Stimulated activated CD8-positive, alpha-beta memory T cell treated with anti-CD3 and anti-CD28 coated beads, Interleukin-2, amount 100 ng/mL, for 48 hours (primary cell): ENCODE measurements at regions not wholly inside any gene's neighbourhood (a gene's known extent, or its start where the extent isn't known, plus 50 kb on each side); places are given as distances from the start of the nearest gene placed in this dataset.

Experiments
- DNase-seq, 2 donors: peaks; one replicate each; pipeline ENCODE4 v3.0.0-alpha.2; 2020; ENCODE audit warnings: low read depth in 2 of 2

- DNase-seq: no peak
Observed at GRCh38 chr6:1037430-1038202, 274.3 kb upstream of the FOXQ1 start.

DNA sequence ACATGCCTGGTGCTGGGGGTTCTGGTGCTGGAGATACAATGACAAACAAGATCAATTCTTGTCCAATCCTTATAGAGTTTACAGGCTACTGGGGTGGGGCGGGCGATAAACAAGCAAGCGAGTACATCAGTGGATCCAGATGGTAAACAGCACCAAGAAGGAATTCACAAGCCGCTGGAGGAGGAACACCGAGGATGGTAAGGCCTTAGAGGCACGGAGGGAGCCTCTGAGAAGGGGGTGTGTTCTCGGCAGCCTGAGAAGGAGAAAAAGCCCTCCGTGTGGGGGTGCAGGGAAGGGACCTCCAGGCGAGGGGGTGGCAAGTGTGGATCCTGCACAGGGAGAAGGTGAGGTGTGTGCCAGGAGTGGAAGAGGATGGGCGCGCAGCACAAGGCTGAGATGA, 276.5 kb upstream of the FOXQ1 start:
- no peak for DNase-seq

- DNase-seq: no peak
Observed at GRCh38 chr6:1031720-1032119, 280.2 kb upstream of the FOXQ1 start.

DNA sequence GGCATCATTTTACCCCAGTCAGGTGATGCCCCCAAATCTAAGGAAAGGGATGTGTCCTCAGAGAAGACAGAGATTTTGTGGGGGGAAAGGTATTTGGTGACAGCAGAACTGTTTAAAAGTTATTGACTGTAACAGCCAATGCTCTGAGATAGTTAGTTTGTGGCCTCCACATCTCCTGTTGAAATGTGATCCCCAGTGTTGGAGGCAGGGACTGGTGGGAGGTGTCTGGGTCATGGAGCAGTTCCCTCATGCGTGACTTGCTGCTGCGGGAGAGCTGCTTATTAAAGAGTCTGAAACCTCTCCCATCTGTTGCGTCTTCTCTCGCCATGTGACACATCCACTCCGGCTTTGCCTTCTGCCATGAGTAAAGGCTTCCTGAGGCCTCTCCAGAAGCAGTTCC, 282.8 kb upstream of the FOXQ1 start:
- DNase-seq: no peak

GRCh38 chr6:1028723-1029122, 283.2 kb upstream of the FOXQ1 start:
- no peak for DNase-seq

DNA sequence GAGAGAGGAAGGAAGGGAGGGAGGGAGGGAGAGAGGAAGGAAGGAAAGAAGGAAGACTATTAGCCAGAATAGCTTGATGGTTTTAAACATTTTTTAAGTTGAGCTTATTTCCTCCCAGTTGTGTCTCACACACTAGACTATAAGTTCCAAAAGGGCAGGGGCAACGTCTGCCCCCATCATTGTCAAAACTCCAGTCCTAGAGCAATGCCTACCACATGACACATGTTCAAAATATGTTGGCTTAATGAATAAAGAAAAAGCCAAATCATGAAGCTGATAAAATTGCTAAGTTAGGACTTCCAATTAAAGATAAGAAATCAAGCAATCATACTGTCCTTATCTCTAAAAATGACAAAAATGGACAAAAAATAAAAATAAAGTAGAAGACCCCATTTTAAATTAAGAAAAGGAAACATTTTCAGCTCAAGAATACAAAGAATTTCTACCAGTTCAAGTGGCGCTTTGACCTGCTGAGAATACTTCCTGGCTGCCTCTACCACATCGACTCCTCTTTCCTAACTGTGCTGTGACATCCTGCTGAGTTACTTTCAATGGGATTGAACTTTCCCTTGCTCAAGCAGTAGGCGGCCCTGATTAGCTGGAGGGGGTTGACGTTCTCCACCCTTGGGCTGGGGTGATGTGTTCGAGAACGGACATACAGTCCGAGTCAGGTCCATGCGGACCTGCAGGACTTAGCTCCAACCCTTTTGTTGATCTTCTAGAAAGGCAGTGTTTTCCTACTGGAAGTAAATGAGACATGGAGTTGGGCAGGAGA, 283.9 kb upstream of the FOXQ1 start:
- no peak for DNase-seq

GRCh38 chr6:1027109-1027794, 284.6 kb upstream of the FOXQ1 start:
- DNase-seq: no peak

- no peak for DNase-seq
Observed at GRCh38 chr6:1025821-1026220, 286.1 kb upstream of the FOXQ1 start.

DNA sequence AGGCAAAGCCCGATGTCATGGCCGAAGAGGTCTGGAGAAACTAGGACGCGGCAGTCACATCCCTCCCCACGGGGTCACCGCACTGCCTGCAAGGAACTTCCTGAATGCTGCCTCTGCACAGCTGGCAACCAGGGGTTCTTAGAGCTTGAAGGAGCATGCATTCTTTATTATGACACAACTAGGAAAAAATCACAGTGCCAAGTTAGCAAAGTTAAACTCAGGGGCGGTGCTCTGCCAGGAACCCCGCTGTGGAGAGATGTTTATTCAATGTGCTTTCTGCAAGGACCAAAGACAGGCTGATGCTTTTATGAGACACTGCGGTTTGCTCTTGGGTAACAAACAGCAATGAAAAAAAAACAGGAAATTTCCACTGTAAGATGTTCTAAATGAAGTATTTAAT, 287.3 kb upstream of the FOXQ1 start:
- DNase-seq: no peak

- no peak for DNase-seq
Observed at GRCh38 chr6:1024161-1024560, 287.7 kb upstream of the FOXQ1 start.

GRCh38 chr6:1023229-1023628, 288.7 kb upstream of the FOXQ1 start:
- DNase-seq: no peak

DNA sequence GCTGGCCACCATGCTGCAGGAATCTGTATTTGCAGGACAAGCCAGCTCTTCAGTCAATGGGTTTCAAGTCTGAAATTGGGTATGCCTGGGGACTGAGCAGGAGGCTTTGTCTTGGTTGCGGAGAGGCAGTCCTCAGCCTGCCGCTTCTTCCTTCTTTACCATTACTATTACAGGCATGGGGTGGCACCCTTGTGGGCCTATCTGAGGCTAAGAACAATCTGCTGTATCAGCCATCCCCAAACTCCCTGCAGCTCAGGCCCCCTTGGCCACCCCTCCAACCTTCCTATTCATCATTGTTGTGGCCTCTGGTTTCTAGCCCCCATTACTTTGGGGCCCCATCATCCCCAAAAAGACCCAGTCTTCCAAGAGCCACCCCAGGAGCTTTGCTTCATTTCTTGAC, 289.2 kb upstream of the FOXQ1 start:
- no peak for DNase-seq

DNA sequence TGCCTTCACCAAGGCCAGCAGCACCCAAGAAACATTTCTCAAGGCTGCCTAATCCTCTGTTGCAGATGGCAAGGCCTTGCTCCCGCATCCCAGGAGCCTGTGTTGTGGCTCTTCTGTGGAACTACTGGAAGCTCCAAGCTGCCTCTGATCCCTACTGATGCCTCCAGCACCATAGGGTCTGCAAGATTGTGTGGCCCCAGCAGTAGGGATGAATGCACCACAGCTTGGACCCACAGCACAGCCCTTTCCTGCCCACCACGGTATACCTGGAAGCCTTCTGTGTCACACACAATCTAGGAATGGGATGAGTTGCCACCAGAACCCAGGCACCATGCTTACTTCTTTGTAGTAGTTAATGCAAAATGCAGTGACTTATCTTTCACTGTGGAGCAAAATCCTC, 291.1 kb upstream of the FOXQ1 start:
- no peak for DNase-seq

- no peak for DNase-seq
Observed at GRCh38 chr6:1020133-1020532, 291.8 kb upstream of the FOXQ1 start.

DNA sequence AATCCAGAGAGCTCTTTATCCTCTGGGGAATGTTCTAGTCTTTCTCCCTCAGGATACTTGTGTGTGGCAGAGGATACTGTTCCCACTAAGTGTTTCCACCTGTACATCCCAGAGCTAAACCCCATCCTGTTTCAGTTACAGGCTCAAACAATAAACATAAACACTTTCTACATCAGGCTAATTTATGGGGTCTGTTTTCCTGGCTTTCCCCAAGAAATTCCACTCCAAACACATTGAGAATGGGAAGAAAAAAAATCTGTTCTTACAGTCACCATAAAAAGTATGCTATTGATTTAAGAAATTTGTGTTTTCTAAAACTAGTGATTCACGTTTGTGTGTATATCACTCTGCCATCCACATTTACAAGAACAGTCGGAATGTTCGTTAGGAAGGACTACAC, 293.9 kb upstream of the FOXQ1 start:
- no peak for DNase-seq

- no peak for DNase-seq
Observed at GRCh38 chr6:1016329-1017302, 295.3 kb upstream of the FOXQ1 start.

GRCh38 chr6:1015825-1016224, 296.1 kb upstream of the FOXQ1 start:
- DNase-seq: no peak

DNA sequence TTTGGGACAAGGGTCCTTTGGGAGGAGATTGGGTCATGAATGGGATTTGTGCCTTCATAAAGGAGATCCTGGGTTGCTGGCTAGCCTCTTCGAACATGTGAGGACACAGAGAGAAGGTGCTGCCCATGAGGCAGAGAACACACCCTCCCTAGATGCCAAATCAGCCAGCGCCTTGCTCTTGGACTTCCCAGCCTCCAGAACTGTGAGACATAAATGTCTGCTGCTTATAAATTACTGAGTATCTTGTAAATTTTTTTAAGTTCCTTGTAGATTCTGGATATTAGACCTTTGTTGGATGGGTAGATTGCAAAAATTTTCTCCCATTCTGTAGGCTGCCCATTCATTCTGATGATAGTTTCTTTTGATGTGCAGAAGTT, 297.5 kb upstream of the FOXQ1 start:
- no peak for DNase-seq

GRCh38 chr6:1013656-1014430, 298.1 kb upstream of the FOXQ1 start:
- no peak for DNase-seq

- DNase-seq: no peak
Observed at GRCh38 chr6:1009103-1009502, 302.8 kb upstream of the FOXQ1 start.

- no peak for DNase-seq
Observed at GRCh38 chr6:1007159-1007558, 304.7 kb upstream of the FOXQ1 start.
